ENCODE measurements at regions not wholly inside any gene's neighbourhood (a gene's known extent, or its start where the extent isn't known, plus 50 kb on each side); places are given as distances from the start of the nearest gene placed in this dataset.

GRCh38 chr3:106364477-106364876, 495.7 kb upstream of the CBLB start:
- Mint-ChIP-seq H3K9me3 (ENCODE audit: low read depth) (peaks cover 5% of the 10 kb centered on the region), H3K27ac (ENCODE audit: unreplicated experiment) (no peak overlapping the region), H3K4me1 (ENCODE audit: low read depth) (no peaks in the 10 kb centered on the region), H3K27me3 (ENCODE audit: low read depth) (no peaks in the 10 kb centered on the region), H3K4me3 (ENCODE audit: unreplicated experiment) (no peak overlapping the region), H3K36me3 (ENCODE audit: low read depth) (no peaks in the 10 kb centered on the region)
- no peak for DNase-seq (ENCODE audit: low spot score)
- no peak for TF ChIP-seq CTCF (IDR thresholded peaks at IDR 0.05)

- Mint-ChIP-seq H3K36me3 (ENCODE audit: low read depth) (no peaks in the 10 kb centered on the region), H3K27me3 (ENCODE audit: low read depth) (no peaks in the 10 kb centered on the region), H3K4me3 (ENCODE audit: unreplicated experiment) (no peak overlapping the region), H3K4me1 (ENCODE audit: low read depth) (no peaks in the 10 kb centered on the region), H3K27ac (ENCODE audit: unreplicated experiment) (no peak overlapping the region), H3K9me3 (ENCODE audit: low read depth) (peaks cover 5% of the 10 kb centered on the region)
- no peak for DNase-seq (ENCODE audit: low spot score)
- no peak for TF ChIP-seq CTCF (IDR thresholded peaks at IDR 0.05)
Observed at GRCh38 chr3:106365061-106365691, 496.4 kb upstream of the CBLB start.

- TF ChIP-seq CTCF (IDR thresholded peaks at IDR 0.05) = no peak
- no peaks in the 10 kb centered on the region for H3K27me3 Mint-ChIP-seq (ENCODE audit: low read depth)
- H3K27ac Mint-ChIP-seq (ENCODE audit: unreplicated experiment) = no peak overlapping the region
- H3K4me3 Mint-ChIP-seq (ENCODE audit: unreplicated experiment) = no peak overlapping the region
- no peaks in the 10 kb centered on the region for H3K36me3 Mint-ChIP-seq (ENCODE audit: low read depth)
- peaks cover 5% of the 10 kb centered on the region for H3K9me3 Mint-ChIP-seq (ENCODE audit: low read depth)
- no peak for DNase-seq (ENCODE audit: low spot score)
- H3K4me1 Mint-ChIP-seq (ENCODE audit: low read depth) = no peaks in the 10 kb centered on the region
Observed at GRCh38 chr3:106366352-106366751, 497.5 kb upstream of the CBLB start.

DNA sequence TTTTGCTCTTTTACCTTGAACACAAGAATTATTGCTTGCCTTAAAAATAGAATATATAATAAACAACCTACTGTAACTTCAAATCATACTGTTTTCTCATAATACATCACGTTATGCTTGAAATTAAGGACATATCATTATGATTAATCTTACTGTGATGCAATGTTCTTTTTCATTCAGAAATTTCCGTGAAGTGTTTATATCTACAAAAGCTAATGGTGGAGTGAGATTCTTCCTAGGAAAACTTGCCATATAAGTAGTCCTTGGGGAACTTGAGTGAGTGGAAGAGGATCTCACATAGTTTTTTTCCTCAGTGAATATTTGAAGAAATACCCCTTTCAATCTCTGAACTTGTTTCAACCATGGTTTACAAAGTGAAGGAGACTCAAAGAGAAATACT, 498.7 kb upstream of the CBLB start:
- no peaks in the 10 kb centered on the region for H3K36me3 Mint-ChIP-seq (ENCODE audit: low read depth)
- TF ChIP-seq CTCF (IDR thresholded peaks at IDR 0.05) = no peak
- H3K27me3 Mint-ChIP-seq (ENCODE audit: low read depth) = no peaks in the 10 kb centered on the region
- no peak for DNase-seq (ENCODE audit: low spot score)
- H3K9me3 Mint-ChIP-seq (ENCODE audit: low read depth) = peaks cover 3% of the 10 kb centered on the region
- no peaks in the 10 kb centered on the region for H3K4me1 Mint-ChIP-seq (ENCODE audit: low read depth)
- no peak overlapping the region for H3K27ac Mint-ChIP-seq (ENCODE audit: unreplicated experiment)
- no peak overlapping the region for H3K4me3 Mint-ChIP-seq (ENCODE audit: unreplicated experiment)

DNA sequence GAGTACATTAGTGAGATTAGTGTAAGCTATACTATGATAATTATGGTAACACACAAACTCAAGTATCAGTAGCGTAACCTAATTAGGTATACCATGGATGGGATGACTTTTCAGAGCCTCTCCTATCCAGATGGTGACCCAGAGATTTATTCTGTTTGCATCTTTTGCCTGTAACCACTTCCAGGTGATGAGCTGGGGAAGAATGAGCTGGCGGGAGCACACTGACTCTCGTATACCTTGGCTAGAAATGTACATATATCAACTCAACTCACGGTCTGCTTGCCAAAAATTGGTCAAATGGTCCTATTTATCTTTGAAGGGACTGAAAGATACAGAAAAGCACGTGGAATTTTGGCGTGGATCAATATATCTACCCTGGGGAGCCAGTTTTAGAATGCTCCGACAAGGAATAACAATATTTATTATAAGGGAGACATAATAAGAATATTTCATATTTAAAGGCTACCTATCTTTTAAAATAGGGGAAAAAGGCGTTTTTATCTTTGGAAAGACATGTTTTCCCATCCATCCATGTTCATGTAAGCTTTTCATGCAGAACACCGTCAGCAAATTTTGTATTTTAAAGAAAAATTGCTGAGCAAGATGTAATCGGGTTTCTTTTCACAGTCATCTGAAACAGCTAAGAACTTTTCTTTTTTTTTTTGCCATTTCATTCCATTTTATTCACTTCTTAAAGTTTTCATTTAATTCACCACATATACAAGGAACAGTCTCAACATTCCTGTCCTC, 502.6 kb upstream of the CBLB start:
- no peaks in the 10 kb centered on the region for H3K9me3 Mint-ChIP-seq (ENCODE audit: low read depth)
- DNase-seq (ENCODE audit: low spot score) = no peak

More for the DNA sequence above, 502.6 kb upstream of the CBLB start:
- Mint-ChIP-seq H3K4me3 (ENCODE audit: unreplicated experiment) (no peak overlapping the region), H3K4me1 (ENCODE audit: low read depth) (peaks cover 10% of the 10 kb centered on the region), H3K27ac (ENCODE audit: unreplicated experiment) (no peak overlapping the region), H3K27me3 (ENCODE audit: low read depth) (no peaks in the 10 kb centered on the region), H3K36me3 (ENCODE audit: low read depth) (no peaks in the 10 kb centered on the region)
- TF ChIP-seq CTCF (IDR thresholded peaks at IDR 0.05) = no peak

Data from chondrocyte (in vitro differentiated cells).